ENCODE measurements at regions not wholly inside any gene's neighbourhood (a gene's known extent, or its start where the extent isn't known, plus 50 kb on each side); places are given as distances from the start of the nearest gene placed in this dataset.

GRCh38 chr10:117718986-117719920 lies 176.7 kb downstream of the EMX2 start:
- no peak for DNase-seq (ENCODE audit: low read depth)

- DNase-seq (ENCODE audit: low read depth) = no peak
These were observed 178.6 kb downstream of the EMX2 start for GRCh38 chr10:117720931-117721835.

GRCh38 chr10:117721873-117722272 lies 179.3 kb downstream of the EMX2 start:
- no peak for DNase-seq (ENCODE audit: low read depth)

GRCh38 chr10:117723343-117723742 lies 180.8 kb downstream of the EMX2 start:
- no peak for DNase-seq (ENCODE audit: low read depth)

- DNase-seq (ENCODE audit: low read depth) = no peak
These were observed 183.4 kb downstream of the EMX2 start for GRCh38 chr10:117725993-117726392.

- no peak for DNase-seq (ENCODE audit: low read depth)
These were observed 184.2 kb downstream of the EMX2 start for GRCh38 chr10:117726596-117727295.

GRCh38 chr10:117727421-117727820 lies 184.9 kb downstream of the EMX2 start:
- no peak for DNase-seq (ENCODE audit: low read depth)

GRCh38 chr10:117728087-117728486 lies 185.5 kb downstream of the EMX2 start:
- DNase-seq (ENCODE audit: low read depth) = no peak

- DNase-seq (ENCODE audit: low read depth) = no peak
These were observed 186.6 kb downstream of the EMX2 start for GRCh38 chr10:117729156-117729555.

- DNase-seq (ENCODE audit: low read depth) = no peak
These were observed 188.7 kb downstream of the EMX2 start for GRCh38 chr10:117731121-117731791.

- DNase-seq (ENCODE audit: low read depth) = no peak
These were observed 192.3 kb downstream of the EMX2 start for GRCh38 chr10:117734731-117735405.

GRCh38 chr10:117736655-117737054 lies 194.1 kb downstream of the EMX2 start:
- no peak for DNase-seq (ENCODE audit: low read depth)

- DNase-seq (ENCODE audit: low read depth) = no peak
These were observed 197.5 kb downstream of the EMX2 start for GRCh38 chr10:117740088-117740487.

GRCh38 chr10:117740691-117741222 lies 198.2 kb downstream of the EMX2 start:
- DNase-seq (ENCODE audit: low read depth) = no peak

GRCh38 chr10:117741524-117741923 lies 199.0 kb downstream of the EMX2 start:
- DNase-seq (ENCODE audit: low read depth) = no peak

GRCh38 chr10:117743509-117743908 lies 201.0 kb downstream of the EMX2 start:
- DNase-seq (ENCODE audit: low read depth) = no peak

GRCh38 chr10:117745301-117745700 lies 202.8 kb downstream of the EMX2 start:
- no peak for DNase-seq (ENCODE audit: low read depth)

- no peak for DNase-seq (ENCODE audit: low read depth)
These were observed 204.2 kb downstream of the EMX2 start for GRCh38 chr10:117746541-117747448.

- DNase-seq (ENCODE audit: low read depth) = no peak
These were observed 205.1 kb downstream of the EMX2 start for GRCh38 chr10:117747636-117748035.

GRCh38 chr10:117748058-117748457 lies 205.5 kb downstream of the EMX2 start:
- no peak for DNase-seq (ENCODE audit: low read depth)

Data from EH (cell line).